AG04450 (cell line): ENCODE measurements at regions not wholly inside any gene's neighbourhood (a gene's known extent, or its start where the extent isn't known, plus 50 kb on each side); places are given as distances from the start of the nearest gene placed in this dataset.

Experiments
- CTCF ChIA-PET: fragments of 300-600, 350-600 bp; formaldehyde crosslinking; extraction: SDS; loops from one replicate; lab custom pipeline; 2022; ENCODE audit warnings: antibody characterized with exemption, inconsistent platforms; lab: Charles Lee
- POLR2A ChIA-PET: fragments of 350-600 bp; formaldehyde crosslinking; extraction: SDS; loops from one replicate; lab custom pipeline; 2021; ENCODE audit warnings: antibody characterized with exemption, inconsistent platforms; lab: Yijun Ruan, JAX
- DNase-seq: peaks from one replicate; pipeline ENCODE4 v3.0.0-alpha.2; 2011; ENCODE audit warnings: low read depth, low spot score
- H3K27ac ChIP-seq: one replicate; pipeline ENCODE4 v1.5.1; 2012; ENCODE audit warnings: low read depth, low read length, control low read depth
- H3K27me3 ChIP-seq: one replicate; pipeline ENCODE4 v1.6.0; 2012; ENCODE audit warnings: low read length; ENCODE audit not compliant: control insufficient read depth, insufficient read depth
- H3K4me3 ChIP-seq: 2 replicates; pipeline ENCODE4 v1.5.1; 2011; ENCODE audit warnings: mild to moderate bottlenecking, low read depth, low read length, control low read depth
- H3K9me3 ChIP-seq: 2 replicates; pipeline ENCODE4 v1.5.1; 2012; ENCODE audit warnings: low read length; ENCODE audit not compliant: control insufficient read depth, insufficient read depth
- TF ChIP-seq, protein P1 (sequence below): IDR thresholded peaks from 2 replicates; pipeline ENCODE4 v1.5.1; 2011; ENCODE audit warnings: low read depth, low read length, control low read depth, inconsistent platforms

DNA sequence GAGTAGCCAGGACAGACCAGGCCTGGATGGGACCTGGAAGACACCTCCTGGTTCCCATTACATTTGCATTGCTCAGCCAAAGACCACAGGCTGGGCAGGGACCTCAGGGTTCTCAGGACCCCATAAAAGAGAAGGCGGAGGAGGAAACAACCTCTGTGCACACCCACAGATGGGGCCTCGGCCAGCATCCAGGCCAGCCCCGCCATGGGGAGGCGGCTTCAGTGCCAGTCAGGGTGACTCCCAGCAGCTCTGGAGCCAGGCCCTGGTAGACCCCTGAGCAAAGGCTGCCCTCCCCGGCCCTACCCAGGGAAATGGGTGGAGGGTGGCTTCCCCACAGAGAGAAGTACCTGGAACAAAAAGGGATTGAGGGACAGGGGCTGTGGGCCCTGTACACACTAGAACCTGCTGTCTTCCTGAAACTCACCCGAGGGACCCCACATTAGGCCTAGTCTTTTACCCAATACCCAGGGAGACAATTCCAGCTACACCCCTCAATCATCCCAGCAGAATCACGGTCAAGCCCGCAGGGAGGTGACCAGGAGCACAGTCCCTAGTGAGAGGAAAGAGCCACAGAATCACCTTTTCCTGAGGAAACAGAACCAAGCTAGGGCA lies 64.5 kb downstream of the PSMG1 start:
- POLR2A ChIA-PET: no interaction called here
- Histone ChIP-seq H3K27ac (no peak overlapping the region), H3K9me3 (peaks cover 3% of the 10 kb centered on the region), H3K4me3 (no peak overlapping the region), H3K27me3 (no peaks in the 10 kb centered on the region)
- TF ChIP-seq, protein P1, sequence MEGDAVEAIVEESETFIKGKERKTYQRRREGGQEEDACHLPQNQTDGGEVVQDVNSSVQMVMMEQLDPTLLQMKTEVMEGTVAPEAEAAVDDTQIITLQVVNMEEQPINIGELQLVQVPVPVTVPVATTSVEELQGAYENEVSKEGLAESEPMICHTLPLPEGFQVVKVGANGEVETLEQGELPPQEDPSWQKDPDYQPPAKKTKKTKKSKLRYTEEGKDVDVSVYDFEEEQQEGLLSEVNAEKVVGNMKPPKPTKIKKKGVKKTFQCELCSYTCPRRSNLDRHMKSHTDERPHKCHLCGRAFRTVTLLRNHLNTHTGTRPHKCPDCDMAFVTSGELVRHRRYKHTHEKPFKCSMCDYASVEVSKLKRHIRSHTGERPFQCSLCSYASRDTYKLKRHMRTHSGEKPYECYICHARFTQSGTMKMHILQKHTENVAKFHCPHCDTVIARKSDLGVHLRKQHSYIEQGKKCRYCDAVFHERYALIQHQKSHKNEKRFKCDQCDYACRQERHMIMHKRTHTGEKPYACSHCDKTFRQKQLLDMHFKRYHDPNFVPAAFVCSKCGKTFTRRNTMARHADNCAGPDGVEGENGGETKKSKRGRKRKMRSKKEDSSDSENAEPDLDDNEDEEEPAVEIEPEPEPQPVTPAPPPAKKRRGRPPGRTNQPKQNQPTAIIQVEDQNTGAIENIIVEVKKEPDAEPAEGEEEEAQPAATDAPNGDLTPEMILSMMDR: no peak
- CTCF ChIA-PET: interaction anchor here (0.7 kb wide), 1 partner anchor 607 kb away, joined by 6 read pairs; no protein-coding TSS in a partner anchor
- DNase-seq: no peak

DNA sequence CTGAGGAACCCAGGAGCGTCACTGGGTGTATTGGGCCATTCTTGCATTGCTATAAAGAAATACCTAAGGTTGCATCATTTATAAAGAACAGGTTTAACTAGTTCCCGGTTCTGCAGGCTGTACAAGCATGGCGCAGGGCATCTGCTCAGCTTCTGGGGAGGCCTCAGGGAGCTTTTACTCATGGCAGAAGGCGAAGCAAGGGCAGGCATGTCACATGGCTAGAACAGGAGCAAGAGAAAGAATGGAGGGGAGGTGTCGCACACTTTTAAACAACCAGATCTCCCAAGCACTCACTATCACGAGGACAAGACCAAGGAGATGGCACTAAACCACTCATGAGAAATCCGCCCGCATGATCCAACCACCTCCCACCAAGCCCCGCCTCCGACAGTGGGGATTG lies 65.2 kb downstream of the PSMG1 start:
- ChIA-PET POLR2A (no interaction called here), CTCF (no interaction called here)
- Histone ChIP-seq H3K27me3 (no peaks in the 10 kb centered on the region), H3K27ac (no peak overlapping the region), H3K9me3 (peaks cover 3% of the 10 kb centered on the region), H3K4me3 (no peak overlapping the region)
- TF ChIP-seq, protein P1: no peak
- DNase-seq: no peak

DNA sequence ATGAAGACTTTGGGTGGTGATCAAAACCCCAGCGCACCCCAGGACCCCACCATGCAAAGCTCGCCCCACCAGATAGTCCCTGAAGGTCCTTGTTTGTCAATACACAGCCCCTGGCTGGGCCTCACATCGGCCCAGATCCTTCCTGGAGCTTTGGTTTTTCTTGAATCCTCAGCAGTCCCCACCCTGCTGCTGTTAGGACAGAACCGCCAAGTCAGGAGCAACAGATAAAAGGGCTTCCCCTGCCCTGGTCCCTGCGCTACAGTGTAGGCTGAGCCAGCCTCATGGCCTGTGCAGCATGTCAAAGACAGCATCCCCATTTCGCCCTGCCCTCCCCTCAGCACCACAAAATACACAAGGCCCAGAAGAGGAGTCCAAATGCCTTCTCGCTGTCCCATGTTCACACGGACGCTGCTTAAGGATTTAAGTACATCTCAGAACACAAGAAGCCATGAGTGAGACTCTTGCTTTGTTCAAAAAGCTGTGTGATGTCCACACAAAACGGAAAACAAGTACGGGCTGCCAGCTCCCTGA lies 65.7 kb downstream of the PSMG1 start:
- ChIA-PET CTCF (no interaction called here), POLR2A (no interaction called here)
- H3K4me3 ChIP-seq: no peak overlapping the region
- DNase-seq: no peak
- H3K9me3 ChIP-seq: peaks cover 3% of the 10 kb centered on the region
- TF ChIP-seq, protein P1: no peak
- no peaks in the 10 kb centered on the region for H3K27me3 ChIP-seq
- H3K27ac ChIP-seq: no peak overlapping the region

DNA sequence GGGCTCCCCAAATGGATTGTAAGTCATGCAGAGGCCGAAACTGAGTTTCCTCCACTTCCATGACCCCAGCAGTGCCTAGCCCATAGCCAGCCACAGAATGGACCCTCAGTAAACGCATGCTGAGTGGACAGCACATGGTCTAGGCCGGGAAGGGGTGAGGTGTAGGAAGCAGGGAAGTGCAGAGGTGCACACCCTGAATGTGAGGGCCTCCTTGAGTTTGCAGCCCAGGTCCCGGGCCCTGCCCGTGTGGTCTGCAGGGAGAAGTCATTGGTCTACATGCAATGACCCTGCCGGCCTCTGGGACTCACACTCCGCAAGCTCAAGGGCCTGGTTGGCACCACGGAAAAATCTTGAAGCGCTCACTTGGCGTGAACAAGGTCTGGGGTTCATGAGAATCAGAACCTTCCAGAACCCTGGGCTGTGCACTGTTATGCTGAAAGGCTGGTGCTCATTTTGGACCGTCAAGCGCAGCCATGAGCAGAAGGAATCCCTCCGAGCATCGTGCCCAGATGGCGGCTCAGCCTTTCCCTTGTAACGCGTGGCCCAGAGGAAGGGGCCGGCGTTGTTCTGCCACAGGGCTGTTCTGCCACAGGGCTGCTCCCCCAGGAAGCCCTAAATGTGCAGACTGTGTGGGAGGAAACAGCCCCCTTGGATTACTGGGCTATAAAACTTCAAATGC lies 66.4 kb downstream of the PSMG1 start:
- Histone ChIP-seq H3K4me3 (no peak overlapping the region), H3K9me3 (peaks cover 2% of the 10 kb centered on the region), H3K27ac (no peak overlapping the region), H3K27me3 (no peaks in the 10 kb centered on the region)
- DNase-seq: no peak
- POLR2A ChIA-PET: no interaction called here
- TF ChIP-seq, protein P1: no peak
- CTCF ChIA-PET: no interaction called here

DNA sequence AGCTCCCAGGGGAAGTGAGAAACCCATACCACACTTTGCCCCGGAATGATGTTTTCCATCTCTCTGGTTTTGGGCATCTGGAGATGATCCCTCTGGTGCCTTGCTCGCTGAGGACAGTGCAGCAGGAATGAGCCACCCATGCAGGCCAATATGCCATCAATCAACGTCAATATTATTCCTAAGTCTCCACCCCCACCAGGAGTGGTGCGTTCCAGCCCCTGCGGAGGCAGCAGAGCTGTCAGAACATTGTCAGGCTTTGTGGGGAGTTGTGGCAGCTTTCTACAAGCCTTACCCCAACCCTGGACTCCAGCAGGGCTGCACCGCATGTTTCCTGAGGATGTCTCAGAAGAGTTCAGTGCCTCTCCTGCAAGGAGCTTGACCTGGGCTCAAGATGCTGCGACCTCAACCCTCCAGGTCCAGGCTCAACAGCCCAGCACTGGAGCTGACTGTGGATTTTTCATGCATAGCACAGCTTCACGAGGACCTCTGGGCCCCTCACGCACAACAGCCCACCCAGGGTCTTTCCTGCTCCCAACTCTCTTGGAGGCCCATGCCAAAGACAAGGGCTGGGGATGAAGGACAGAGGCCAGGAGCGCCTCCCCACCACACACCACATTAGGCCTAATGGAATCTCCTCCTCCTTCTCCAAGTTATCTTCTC lies 67.5 kb downstream of the PSMG1 start:
- no peaks in the 10 kb centered on the region; the same call in 1 of the 2 replicates for H3K9me3 ChIP-seq
- TF ChIP-seq, protein P1: no peak; the same call in 1 of the 2 replicates
- H3K4me3 ChIP-seq: no peak overlapping the region
- POLR2A ChIA-PET: interaction anchor here (1.6 kb wide), 1 partner anchor 11 kb away, joined by 3 read pairs; no protein-coding TSS in a partner anchor
- no peaks in the 10 kb centered on the region for H3K27me3 ChIP-seq
- CTCF ChIA-PET: interaction anchor here (1.2 kb wide), 1 partner anchor 10 kb away, joined by 4 read pairs; no protein-coding TSS in a partner anchor
- H3K27ac ChIP-seq: no peak overlapping the region
- DNase-seq: no peak
